Inflammatory macrophage treated with lipopolysaccharide for 4 hours (primary cell): ENCODE measurements at regions not wholly inside any gene's neighbourhood (a gene's known extent, or its start where the extent isn't known, plus 50 kb on each side); places are given as distances from the start of the nearest gene placed in this dataset.

Experiments
- DNase-seq: peaks from one replicate; pipeline ENCODE4 v3.0.0-alpha.2; 2020

- no peak for DNase-seq
Measured at GRCh38 chr3:157573780-157574378, 70.7 kb upstream of the VEPH1 start.

GRCh38 chr3:157573281-157573680 is 70.1 kb upstream of the VEPH1 start:
- no peak for DNase-seq

DNA sequence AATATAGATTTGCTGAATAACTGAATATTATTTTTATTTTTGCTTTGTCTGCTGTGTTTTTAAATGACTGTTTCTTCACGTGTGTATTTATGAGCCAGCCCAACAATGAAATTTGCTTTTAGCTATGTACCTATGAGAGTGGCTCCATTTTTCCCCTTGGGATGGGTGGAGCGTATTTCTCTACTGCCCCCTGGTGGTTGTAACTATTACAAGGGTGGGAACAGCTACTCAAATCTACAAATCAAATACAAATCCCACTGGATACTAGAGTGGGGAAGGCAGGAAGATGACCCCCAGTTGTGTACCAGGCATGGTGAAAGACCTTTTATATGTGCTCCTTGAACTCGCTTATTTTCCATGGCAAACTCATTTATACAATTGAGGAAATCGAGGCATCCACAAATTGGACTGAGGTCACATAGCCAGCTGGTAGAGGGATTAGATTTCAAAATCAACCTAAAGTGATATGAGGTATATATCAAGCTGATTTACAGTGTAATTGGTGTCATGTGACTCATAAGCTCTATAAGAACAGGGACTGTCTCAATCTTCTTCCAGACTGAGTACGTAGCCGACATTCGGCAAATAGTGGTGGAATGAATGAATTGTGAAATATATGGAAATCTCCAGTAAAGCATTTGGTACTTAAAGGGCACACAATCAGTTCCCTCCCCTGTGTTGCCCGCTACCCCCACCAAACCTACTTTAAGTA is 69.5 kb upstream of the VEPH1 start:
- peak; percentile 49 for DNase-seq

DNA sequence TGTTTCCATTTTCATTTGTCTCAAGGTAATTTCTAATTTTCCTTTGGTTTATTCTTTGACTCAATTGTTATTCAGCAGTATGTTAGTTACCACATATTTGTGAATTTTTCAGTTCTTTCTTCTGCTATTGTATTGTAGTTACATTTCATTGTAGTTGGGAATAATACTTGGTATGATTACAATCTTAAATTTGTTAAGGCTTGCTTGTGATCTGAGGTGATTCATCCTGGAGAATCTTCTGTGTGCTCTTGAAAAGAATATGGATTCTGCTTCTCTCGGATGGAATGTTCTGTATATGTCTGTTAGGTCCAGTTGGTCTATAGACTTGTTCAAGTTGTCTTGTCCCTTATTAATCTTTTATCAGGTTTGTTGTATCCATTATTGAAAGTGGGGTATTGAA is 63.4 kb upstream of the VEPH1 start:
- DNase-seq: no peak

GRCh38 chr3:157559401-157559800 is 56.2 kb upstream of the VEPH1 start:
- DNase-seq: no peak
